A673 (cell line): ENCODE measurements at regions not wholly inside any gene's neighbourhood (a gene's known extent, or its start where the extent isn't known, plus 50 kb on each side); places are given as distances from the start of the nearest gene placed in this dataset.
A peak's percentile ranks its signal among the peaks of the same experiment; 100 is the strongest.

Source experiments
- BruUV-seq: library from RNA; stranded (reverse); fragments of 400-500 nt; replicated peaks from 2 replicates; lab custom pipeline; 2021; lab: Mats Ljungman, UMichigan
- CTCF ChIA-PET: fragments of 300-600 bp; sonication (Branson Sonifier 250); formaldehyde crosslinking; loops from one replicate; lab custom pipeline; 2022; ENCODE audit warnings: antibody characterized with exemption; lab: Charles Lee
- POLR2A ChIA-PET: fragments of 300-600 bp; sonication (Branson Sonifier 250); formaldehyde crosslinking; loops from one replicate; lab custom pipeline; 2022; ENCODE audit warnings: antibody characterized with exemption; ENCODE audit not compliant: low non-redundant PET; lab: Charles Lee
- DNase-seq: peaks from one replicate; pipeline ENCODE4 v3.0.0-alpha.2; 2015; ENCODE audit warnings: low spot score
- H3K27ac ChIP-seq: fragments of 200-600 bp; sonication (generic); 2 replicates; pipeline ENCODE4 v1.5.1; 2016; ENCODE audit warnings: mixed run types, low read depth, mild to moderate bottlenecking, mixed read lengths, antibody characterized with exemption, low read length; ENCODE audit not compliant: poor library complexity, severe bottlenecking
- H3K27me3 ChIP-seq: fragments of 200-600 bp; sonication (generic); replicated peaks from 2 replicates; pipeline ENCODE4 v1.6.1; 2017; ENCODE audit warnings: mixed run types, low read depth, mild to moderate bottlenecking, mixed read lengths, antibody characterized with exemption, low read length; ENCODE audit not compliant: insufficient read depth, poor library complexity
- H3K36me3 ChIP-seq: fragments of 200-600 bp; sonication (generic); 2 replicates; pipeline ENCODE4 v1.6.1; 2016; ENCODE audit warnings: mixed run types, mild to moderate bottlenecking, mixed read lengths, antibody characterized with exemption, low read length; ENCODE audit not compliant: insufficient read depth, poor library complexity, severe bottlenecking
- H3K4me1 ChIP-seq: fragments of 200-600 bp; sonication (generic); 2 replicates; pipeline ENCODE4 v1.6.1; 2017; ENCODE audit warnings: mixed run types, mild to moderate bottlenecking, mixed read lengths, antibody characterized with exemption, low read length; ENCODE audit not compliant: insufficient read depth, poor library complexity, severe bottlenecking
- H3K4me3 ChIP-seq: fragments of 200-600 bp; sonication (generic); 2 replicates; pipeline ENCODE4 v1.5.1; 2016; ENCODE audit warnings: low read depth, mixed run types, mild to moderate bottlenecking, mixed read lengths, low read length; ENCODE audit not compliant: poor library complexity, severe bottlenecking
- H3K9me3 ChIP-seq: fragments of 200-600 bp; sonication (generic); 2 replicates; pipeline ENCODE4 v1.6.1; 2016; ENCODE audit warnings: mixed run types, low read depth, mild to moderate bottlenecking, mixed read lengths, antibody characterized with exemption, low read length; ENCODE audit not compliant: poor library complexity, severe bottlenecking
- EZH2 ChIP-seq: fragments of 200-600 bp; sonication (generic); IDR thresholded peaks from 2 replicates; pipeline ENCODE4 v1.6.1; 2017; ENCODE audit warnings: borderline replicate concordance, low read depth, mild to moderate bottlenecking, mixed read lengths, antibody characterized with exemption, low read length; ENCODE audit not compliant: poor library complexity, severe bottlenecking
- intact Hi-C: fragments of 100-400 bp; cut with micrococcal nuclease; formaldehyde crosslinking; loops from one replicate; pipeline ENCODE4 v1.10.0; 2022; ENCODE audit not compliant: unreplicated experiment
- TF ChIP-seq, protein P1 (sequence below): fragments of 300-800, 200-600 bp; sonication (generic); conservative IDR thresholded peaks from 2 replicates; pipeline ENCODE4 v1.5.1; 2017; ENCODE audit warnings: low read depth, mild to moderate bottlenecking, antibody characterized with exemption, low read length, moderate library complexity, mixed read lengths

DNA sequence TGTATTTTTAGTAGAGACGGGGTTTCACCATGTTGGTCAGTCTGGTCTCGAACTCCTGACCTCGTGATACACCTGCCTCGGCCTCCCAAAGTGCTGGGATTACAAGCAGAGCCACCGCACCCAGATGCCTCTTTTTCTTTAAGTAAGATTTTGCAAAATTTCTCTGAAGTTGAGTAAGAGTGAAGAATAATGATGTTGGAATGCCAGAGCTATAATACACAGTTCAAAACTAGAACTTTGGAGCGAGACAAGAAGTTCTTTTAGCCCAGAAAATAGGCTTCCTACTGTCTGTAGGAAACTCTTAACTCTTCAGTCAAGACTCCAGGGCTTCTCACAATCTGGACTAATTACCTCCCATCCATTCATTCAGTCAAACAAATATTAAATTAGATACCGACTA is 51.4 kb downstream of the MARCHF4 start:
- intact Hi-C loops = no loop called here
- no TSS peak for BruUV-seq
- no peak for TF ChIP-seq EZH2
- TF ChIP-seq, protein P1, sequence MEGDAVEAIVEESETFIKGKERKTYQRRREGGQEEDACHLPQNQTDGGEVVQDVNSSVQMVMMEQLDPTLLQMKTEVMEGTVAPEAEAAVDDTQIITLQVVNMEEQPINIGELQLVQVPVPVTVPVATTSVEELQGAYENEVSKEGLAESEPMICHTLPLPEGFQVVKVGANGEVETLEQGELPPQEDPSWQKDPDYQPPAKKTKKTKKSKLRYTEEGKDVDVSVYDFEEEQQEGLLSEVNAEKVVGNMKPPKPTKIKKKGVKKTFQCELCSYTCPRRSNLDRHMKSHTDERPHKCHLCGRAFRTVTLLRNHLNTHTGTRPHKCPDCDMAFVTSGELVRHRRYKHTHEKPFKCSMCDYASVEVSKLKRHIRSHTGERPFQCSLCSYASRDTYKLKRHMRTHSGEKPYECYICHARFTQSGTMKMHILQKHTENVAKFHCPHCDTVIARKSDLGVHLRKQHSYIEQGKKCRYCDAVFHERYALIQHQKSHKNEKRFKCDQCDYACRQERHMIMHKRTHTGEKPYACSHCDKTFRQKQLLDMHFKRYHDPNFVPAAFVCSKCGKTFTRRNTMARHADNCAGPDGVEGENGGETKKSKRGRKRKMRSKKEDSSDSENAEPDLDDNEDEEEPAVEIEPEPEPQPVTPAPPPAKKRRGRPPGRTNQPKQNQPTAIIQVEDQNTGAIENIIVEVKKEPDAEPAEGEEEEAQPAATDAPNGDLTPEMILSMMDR = no peak
- Histone ChIP-seq H3K4me3 (no peak overlapping the region), H3K9me3 (no peaks in the 10 kb centered on the region), H3K4me1 (peaks cover 7% of the 10 kb centered on the region), H3K27me3 (no peaks in the 10 kb centered on the region), H3K27ac (no peak overlapping the region), H3K36me3 (no peaks in the 10 kb centered on the region)
- POLR2A ChIA-PET = no interaction called here
- no peak for DNase-seq
- CTCF ChIA-PET = no interaction called here

DNA sequence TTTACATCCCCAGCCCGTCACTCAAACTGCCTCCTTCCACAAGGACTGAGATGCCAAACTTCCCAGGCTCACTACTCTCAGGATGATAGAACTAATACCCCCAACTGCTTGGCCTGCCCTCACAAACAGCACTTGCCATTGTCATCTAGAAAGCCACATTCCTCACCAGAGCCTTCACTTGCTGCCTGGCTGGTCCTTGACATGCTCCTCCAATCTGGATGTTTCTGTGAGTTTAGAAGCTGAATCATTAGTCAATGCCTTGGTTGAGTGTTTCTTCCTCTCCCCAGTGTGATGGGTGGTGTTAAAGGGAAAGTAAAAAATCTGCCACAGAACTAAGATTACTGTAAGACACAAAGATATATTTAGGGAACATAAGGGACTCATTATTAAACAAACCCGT is 52.5 kb downstream of the MARCHF4 start:
- Histone ChIP-seq H3K4me1 (peaks cover 7% of the 10 kb centered on the region), H3K27me3 (no peaks in the 10 kb centered on the region), H3K36me3 (no peaks in the 10 kb centered on the region), H3K27ac (no peak overlapping the region), H3K9me3 (no peaks in the 10 kb centered on the region), H3K4me3 (no peak overlapping the region)
- BruUV-seq = no TSS peak
- TF ChIP-seq, protein P1 = no peak
- no peak for TF ChIP-seq EZH2
- CTCF ChIA-PET = no interaction called here
- peak; percentile 29 for DNase-seq
- intact Hi-C loops = no loop called here
- POLR2A ChIA-PET = no interaction called here

DNA sequence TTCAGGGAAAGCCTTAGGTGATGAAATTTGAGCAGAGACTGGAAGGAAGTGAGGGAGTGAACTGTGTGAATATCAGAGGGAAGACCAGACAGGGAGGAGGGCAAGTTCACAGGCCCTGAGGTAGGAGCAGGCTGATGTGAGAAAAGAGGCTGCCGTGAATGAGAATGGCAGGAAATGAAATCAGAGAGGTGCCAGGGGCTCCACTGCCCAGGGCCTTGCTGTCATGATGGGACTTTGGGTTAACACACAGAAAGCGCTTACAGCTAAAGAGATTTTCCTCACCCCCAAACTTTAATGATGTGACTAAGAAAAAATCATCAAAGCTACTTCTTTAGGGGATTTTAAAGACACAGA is 53.8 kb downstream of the MARCHF4 start:
- Histone ChIP-seq H3K27ac (no peak overlapping the region), H3K4me3 (no peak overlapping the region), H3K9me3 (no peaks in the 10 kb centered on the region), H3K4me1 (peaks cover 7% of the 10 kb centered on the region), H3K36me3 (no peaks in the 10 kb centered on the region), H3K27me3 (no peaks in the 10 kb centered on the region)
- intact Hi-C loops = no loop called here
- TF ChIP-seq EZH2 = no peak
- TF ChIP-seq, protein P1 = no peak
- DNase-seq = no peak
- ChIA-PET POLR2A (no interaction called here), CTCF (no interaction called here)
- no TSS peak for BruUV-seq
